ENCODE measurements at regions not wholly inside any gene's neighbourhood (a gene's known extent, or its start where the extent isn't known, plus 50 kb on each side); places are given as distances from the start of the nearest gene placed in this dataset.

DNA sequence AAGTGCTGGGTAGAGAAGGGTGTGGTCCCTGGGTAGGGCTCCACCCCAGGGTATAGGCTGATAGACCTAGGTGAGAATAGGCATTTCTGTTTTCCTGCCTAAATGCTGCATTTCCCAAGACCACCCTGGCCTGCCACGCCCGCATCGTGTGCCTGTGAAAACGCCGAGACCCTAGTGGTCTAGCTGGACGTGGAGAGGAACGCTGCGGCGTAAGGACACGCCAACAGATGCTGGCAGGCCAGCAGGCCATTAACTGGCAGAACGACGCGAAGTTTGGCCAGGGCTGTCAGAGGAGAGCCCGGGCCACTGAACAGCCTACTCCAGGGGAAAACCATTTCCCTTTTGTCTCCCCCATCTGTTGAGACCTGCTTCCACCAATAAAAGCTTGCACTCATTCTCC, 373.2 kb upstream of the FIGN start:
- Histone ChIP-seq H3K9me3 (ENCODE audit: control insufficient read depth in 1 of 2, insufficient read depth in 1 of 2, low read depth in 1 of 2, low read length in 2 of 2) (no peaks in the 10 kb centered on the region), H3K9me2 (ENCODE audit: insufficient read depth) (no peaks in the 10 kb centered on the region), H3K9ac (ENCODE audit: low read length) (no peak overlapping the region), H4K20me1 (ENCODE audit: insufficient read depth) (no peaks in the 10 kb centered on the region), H2AFZ (ENCODE audit: low read depth, low read length, poor library complexity, severe bottlenecking) (no peak overlapping the region), H3K27ac (ENCODE audit: low read depth, low read length) (no peak overlapping the region), H3K4me3 (replicated peaks in 1 of 2; ENCODE audit: low read depth in 1 of 2, low read length in 2 of 2) (no peak overlapping the region), H3K36me3 (ENCODE audit: control insufficient read depth in 1 of 2, insufficient read depth in 2 of 2, low read length in 2 of 2) (no peaks in the 10 kb centered on the region), H3K27me3 (ENCODE audit: insufficient read depth, low read length) (peaks cover 4% of the 10 kb centered on the region; the same call in 1 of the 2 replicates), H3K4me2 (ENCODE audit: low read length) (no peak overlapping the region), H3K79me2 (ENCODE audit: insufficient read depth, low read length) (no peaks in the 10 kb centered on the region), H3K4me1 (ENCODE audit: control insufficient read depth in 1 of 2, insufficient read depth in 2 of 2, low read length in 2 of 2) (no peaks in the 10 kb centered on the region)
- ChIA-PET POLR2A (no interaction called here), RAD21 (ENCODE audit: low non-redundant PET in 1 of 2, low total read pairs in 2 of 2, uncharacterized antibody in 2 of 2, unreplicated experiment in 2 of 2) (no interaction called here), CTCF (no interaction called here)
- ATAC-seq: no peak
- DNase-seq (ENCODE audit: low read depth, low spot score): no peak
- no TSS peak for BruUV-seq (replicated peaks)
- intact Hi-C loops (cut with micrococcal nuclease): no loop called here
- TF ChIP-seq RAD21 (IDR thresholded peaks at IDR 0.05; ENCODE audit: low read depth): no peak
- TF ChIP-seq FOSL1 (IDR thresholded peaks at IDR 0.05; ENCODE audit: low read depth): no peak
- no peak for TF ChIP-seq SIN3A (IDR thresholded peaks at IDR 0.05; ENCODE audit: low read depth)
- TF ChIP-seq, protein P1, sequence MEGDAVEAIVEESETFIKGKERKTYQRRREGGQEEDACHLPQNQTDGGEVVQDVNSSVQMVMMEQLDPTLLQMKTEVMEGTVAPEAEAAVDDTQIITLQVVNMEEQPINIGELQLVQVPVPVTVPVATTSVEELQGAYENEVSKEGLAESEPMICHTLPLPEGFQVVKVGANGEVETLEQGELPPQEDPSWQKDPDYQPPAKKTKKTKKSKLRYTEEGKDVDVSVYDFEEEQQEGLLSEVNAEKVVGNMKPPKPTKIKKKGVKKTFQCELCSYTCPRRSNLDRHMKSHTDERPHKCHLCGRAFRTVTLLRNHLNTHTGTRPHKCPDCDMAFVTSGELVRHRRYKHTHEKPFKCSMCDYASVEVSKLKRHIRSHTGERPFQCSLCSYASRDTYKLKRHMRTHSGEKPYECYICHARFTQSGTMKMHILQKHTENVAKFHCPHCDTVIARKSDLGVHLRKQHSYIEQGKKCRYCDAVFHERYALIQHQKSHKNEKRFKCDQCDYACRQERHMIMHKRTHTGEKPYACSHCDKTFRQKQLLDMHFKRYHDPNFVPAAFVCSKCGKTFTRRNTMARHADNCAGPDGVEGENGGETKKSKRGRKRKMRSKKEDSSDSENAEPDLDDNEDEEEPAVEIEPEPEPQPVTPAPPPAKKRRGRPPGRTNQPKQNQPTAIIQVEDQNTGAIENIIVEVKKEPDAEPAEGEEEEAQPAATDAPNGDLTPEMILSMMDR (IDR thresholded peaks at IDR 0.05 in 2 of 3, conservative IDR thresholded peaks at IDR 0.05 in 1 of 3; ENCODE audit: borderline replicate concordance in 1 of 3, insufficient read depth in 1 of 3, low read depth in 2 of 3, low read length in 2 of 3): no peak
- TF ChIP-seq ATF3 (IDR thresholded peaks at IDR 0.05): no peak
- TF ChIP-seq POLR2A (IDR thresholded peaks at IDR 0.05; ENCODE audit: borderline replicate concordance, extremely low read depth, insufficient read depth, insufficient read length): no peak
- TF ChIP-seq SRF (IDR thresholded peaks at IDR 0.05; ENCODE audit: low read depth): no peak
- TF ChIP-seq YY1 (IDR thresholded peaks at IDR 0.05; ENCODE audit: extremely low read depth, insufficient replicate concordance, low read depth, low read length): no peak
- no peak for TF ChIP-seq ZFX (IDR thresholded peaks at IDR 0.05)
- TF ChIP-seq SP1 (IDR thresholded peaks at IDR 0.05; ENCODE audit: low read depth): no peak
- TF ChIP-seq, protein P2, sequence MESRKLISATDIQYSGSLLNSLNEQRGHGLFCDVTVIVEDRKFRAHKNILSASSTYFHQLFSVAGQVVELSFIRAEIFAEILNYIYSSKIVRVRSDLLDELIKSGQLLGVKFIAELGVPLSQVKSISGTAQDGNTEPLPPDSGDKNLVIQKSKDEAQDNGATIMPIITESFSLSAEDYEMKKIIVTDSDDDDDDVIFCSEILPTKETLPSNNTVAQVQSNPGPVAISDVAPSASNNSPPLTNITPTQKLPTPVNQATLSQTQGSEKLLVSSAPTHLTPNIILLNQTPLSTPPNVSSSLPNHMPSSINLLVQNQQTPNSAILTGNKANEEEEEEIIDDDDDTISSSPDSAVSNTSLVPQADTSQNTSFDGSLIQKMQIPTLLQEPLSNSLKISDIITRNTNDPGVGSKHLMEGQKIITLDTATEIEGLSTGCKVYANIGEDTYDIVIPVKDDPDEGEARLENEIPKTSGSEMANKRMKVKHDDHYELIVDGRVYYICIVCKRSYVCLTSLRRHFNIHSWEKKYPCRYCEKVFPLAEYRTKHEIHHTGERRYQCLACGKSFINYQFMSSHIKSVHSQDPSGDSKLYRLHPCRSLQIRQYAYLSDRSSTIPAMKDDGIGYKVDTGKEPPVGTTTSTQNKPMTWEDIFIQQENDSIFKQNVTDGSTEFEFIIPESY (IDR thresholded peaks at IDR 0.05; ENCODE audit: extremely low read depth, insufficient replicate concordance, low read length): no peak
- TF ChIP-seq TCF7L2 (IDR thresholded peaks at IDR 0.05; ENCODE audit: borderline replicate concordance, extremely low read depth, insufficient read depth, insufficient read length): no peak
- TF ChIP-seq CEBPB (IDR thresholded peaks at IDR 0.05; ENCODE audit: low read depth): no peak
- TF ChIP-seq ZNF274 (IDR thresholded peaks at IDR 0.05; ENCODE audit: low read depth, low read length): no peak
- TF ChIP-seq EZH2phosphoT487 (IDR thresholded peaks at IDR 0.05; ENCODE audit: borderline replicate concordance): no peak
